ENCODE measurements at regions not wholly inside any gene's neighbourhood (a gene's known extent, or its start where the extent isn't known, plus 50 kb on each side); places are given as distances from the start of the nearest gene placed in this dataset.

DNA sequence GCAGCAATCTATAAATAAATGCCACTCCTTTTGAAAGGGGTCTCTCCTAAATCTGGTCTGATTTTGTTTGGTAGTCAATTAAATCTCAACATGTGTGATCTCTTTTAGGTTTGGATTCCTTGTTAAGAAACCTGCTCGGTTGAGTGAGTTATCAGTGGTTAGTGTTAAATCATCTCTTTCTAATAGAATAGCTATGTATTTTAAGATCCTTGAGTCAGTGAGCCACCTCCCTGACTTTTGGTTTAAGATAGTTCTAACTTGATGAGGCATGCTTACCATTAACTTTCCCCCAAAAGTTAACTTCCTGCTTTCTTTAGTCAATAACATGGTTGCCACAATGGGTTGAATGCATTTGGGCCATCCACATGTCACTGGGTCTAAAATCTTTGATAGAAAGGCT is 93.1 kb upstream of the OLFM3 start:
- H3K56ac ChIP-seq (replicated peaks; ENCODE audit: insufficient read length, low read depth, low read length): no peak overlapping the region
- H2BK120ac ChIP-seq (replicated peaks; ENCODE audit: low read depth, low read length): no peak overlapping the region
- no peak overlapping the region for H3K27ac ChIP-seq (ENCODE audit: low read depth, low read length)
- H3K27me3 ChIP-seq (replicated peaks in 1 of 4; ENCODE audit: control insufficient read depth in 3 of 4, extremely low read depth in 1 of 4, insufficient read depth in 3 of 4, low read length in 3 of 4): no peaks in the 10 kb centered on the region
- H3K4me1 ChIP-seq (replicated peaks in 1 of 4; ENCODE audit: control insufficient read depth in 3 of 4, insufficient read depth in 4 of 4, low read length in 3 of 4): peaks cover 0 to 2% (median 0%) of the 10 kb centered on the region in 4 experiments; a peak in 1 of 7 replicates
- H3K18ac ChIP-seq (ENCODE audit: extremely low read depth, low read length): no peak overlapping the region
- H3K23me2 ChIP-seq (ENCODE audit: low read depth, low read length): no peaks in the 10 kb centered on the region
- H2AK5ac ChIP-seq (ENCODE audit: low read depth, low read length): no peak overlapping the region
- no peak overlapping the region for H2AFZ ChIP-seq (ENCODE audit: low read length)
- 82% methylated on average over 1 of the region's 1 CpG; no CpG with 5 or more reads in 1 of the 2 experiments for WGBS, 2 experiments (ENCODE audit: extremely low coverage in 1 of 2, insufficient coverage in 1 of 2, insufficient read length in 1 of 2, insufficient replicate concordance in 2 of 2, low coverage in 1 of 2, low lambda C conversion rate in 2 of 2, missing lambda C conversion rate in 1 of 2)
- H3K14ac ChIP-seq (ENCODE audit: insufficient read length): no peak overlapping the region
- H3K9me3 ChIP-seq (ENCODE audit: insufficient read depth in 2 of 2, low read depth in 1 of 2, low read length in 1 of 2): no peaks in the 10 kb centered on the region
- H2BK5ac ChIP-seq (ENCODE audit: low read depth, low read length): no peak overlapping the region
- no peak overlapping the region for H4K8ac ChIP-seq (ENCODE audit: extremely low read depth, insufficient read depth, low read length)
- H4K20me1 ChIP-seq (replicated peaks in 1 of 2; ENCODE audit: control insufficient read depth in 1 of 2, insufficient read depth in 2 of 2, low read length in 2 of 2): no peaks in the 10 kb centered on the region
- ChIA-PET CTCF (ENCODE audit: partially characterized antibody) (interaction anchor here (0.5 to 3.7 kb wide), 2 partner anchors 9 to 109 kb away, joined by 3 to 19 read pairs; no protein-coding TSS in a partner anchor), POLR2A (ENCODE audit: partially characterized antibody) (interaction anchor here (0.6 kb wide), 1 partner anchor 254 kb away, joined by 3 read pairs; no protein-coding TSS in a partner anchor)
- FAIRE-seq (no peak), DNase-seq (ENCODE audit: low read depth in 1 of 2, low spot score in 2 of 2) (no peak)
- H3K4ac ChIP-seq (replicated peaks; ENCODE audit: insufficient read length, low read depth, low read length): no peak overlapping the region
- H4K5ac ChIP-seq (ENCODE audit: insufficient read length, low read depth, low read length): no peak overlapping the region
- H3K79me2 ChIP-seq (ENCODE audit: control insufficient read depth in 1 of 2, insufficient read depth in 2 of 2, low read length in 2 of 2): no peaks in the 10 kb centered on the region
- no peak overlapping the region for H3K4me3 ChIP-seq (ENCODE audit: extremely low read depth in 1 of 4, insufficient read depth in 2 of 4, low read depth in 3 of 4, low read length in 4 of 4)
- no peak overlapping the region for H3K4me2 ChIP-seq (ENCODE audit: insufficient read depth in 1 of 2, low read depth in 2 of 2, low read length in 2 of 2)
- no peaks in the 10 kb centered on the region for H3K36me3 ChIP-seq (ENCODE audit: control insufficient read depth in 2 of 4, insufficient read depth in 4 of 4, low read length in 3 of 4)
- no peak overlapping the region for H2BK15ac ChIP-seq (ENCODE audit: low read length)
- no peaks in the 10 kb centered on the region for H3K79me1 ChIP-seq (ENCODE audit: low read depth, low read length)
- no peak overlapping the region for H3K23ac ChIP-seq (ENCODE audit: insufficient read length)
- H2BK20ac ChIP-seq (ENCODE audit: low read length): no peak overlapping the region
- no peak overlapping the region for H3K9ac ChIP-seq (replicated peaks in 1 of 4; ENCODE audit: extremely low read depth in 1 of 4, low read depth in 3 of 4, low read length in 3 of 4)
- no peak overlapping the region for H2BK12ac ChIP-seq (ENCODE audit: low read depth, low read length)
- H4K91ac ChIP-seq (replicated peaks; ENCODE audit: insufficient read length, low read length): no peak overlapping the region
- TF ChIP-seq RXRA (IDR thresholded peaks at IDR 0.05; ENCODE audit: insufficient read depth, low read depth, low read length) (no peak), TAF7 (optimal IDR thresholded peaks at IDR 0.05; ENCODE audit: borderline replicate concordance, low read depth, low read length) (no peak), RFX5 (IDR thresholded peaks at IDR 0.05; ENCODE audit: borderline replicate concordance, low read depth, low read length) (no peak), POU5F1 (IDR thresholded peaks at IDR 0.05; ENCODE audit: low read depth, low read length) (no peak), CHD1 (IDR thresholded peaks at IDR 0.05; ENCODE audit: low read depth, low read length) (no peak), TCF12 (IDR thresholded peaks at IDR 0.05; ENCODE audit: low read depth, low read length) (no peak), ASH2L (IDR thresholded peaks at IDR 0.05; ENCODE audit: low read length) (no peak), CTBP2 (IDR thresholded peaks at IDR 0.05; ENCODE audit: borderline replicate concordance, insufficient read depth, insufficient read length, low read length) (no peak), BCL11A (IDR thresholded peaks at IDR 0.05; ENCODE audit: low read depth in 2 of 2, low read length in 2 of 2) (no peak), SIX5 (IDR thresholded peaks at IDR 0.05; ENCODE audit: low read depth, low read length) (no peak), PHF8 (conservative IDR thresholded peaks at IDR 0.05; ENCODE audit: low read depth, low read length) (no peak), CHD2 (IDR thresholded peaks at IDR 0.05; ENCODE audit: low read length) (no peak)
- TF ChIP-seq, protein P1, sequence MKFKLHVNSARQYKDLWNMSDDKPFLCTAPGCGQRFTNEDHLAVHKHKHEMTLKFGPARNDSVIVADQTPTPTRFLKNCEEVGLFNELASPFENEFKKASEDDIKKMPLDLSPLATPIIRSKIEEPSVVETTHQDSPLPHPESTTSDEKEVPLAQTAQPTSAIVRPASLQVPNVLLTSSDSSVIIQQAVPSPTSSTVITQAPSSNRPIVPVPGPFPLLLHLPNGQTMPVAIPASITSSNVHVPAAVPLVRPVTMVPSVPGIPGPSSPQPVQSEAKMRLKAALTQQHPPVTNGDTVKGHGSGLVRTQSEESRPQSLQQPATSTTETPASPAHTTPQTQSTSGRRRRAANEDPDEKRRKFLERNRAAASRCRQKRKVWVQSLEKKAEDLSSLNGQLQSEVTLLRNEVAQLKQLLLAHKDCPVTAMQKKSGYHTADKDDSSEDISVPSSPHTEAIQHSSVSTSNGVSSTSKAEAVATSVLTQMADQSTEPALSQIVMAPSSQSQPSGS (IDR thresholded peaks at IDR 0.05; ENCODE audit: low read length): no peak

Data from H1 (cell line).